ENCODE measurements at regions not wholly inside any gene's neighbourhood (a gene's known extent, or its start where the extent isn't known, plus 50 kb on each side); places are given as distances from the start of the nearest gene placed in this dataset.

GRCh38 chr12:19970821-19971220 is 397.5 kb upstream of the PDE3A start:
- no peak for DNase-seq
- in situ Hi-C loops (cut with HindIII; ENCODE audit: low pct_ligation_motif_present, low pct_unique_long_range_greater_than_20kb, low sequenced_read_pairs) = no loop called here

GRCh38 chr12:19971361-19972280 is 396.7 kb upstream of the PDE3A start:
- DNase-seq = peak; percentile 4
- in situ Hi-C loops (cut with HindIII; ENCODE audit: low pct_ligation_motif_present, low pct_unique_long_range_greater_than_20kb, low sequenced_read_pairs) = no loop called here

- no peak for DNase-seq
- in situ Hi-C loops (cut with HindIII; ENCODE audit: low pct_ligation_motif_present, low pct_unique_long_range_greater_than_20kb, low sequenced_read_pairs) = no loop called here
These were observed 395.7 kb upstream of the PDE3A start for GRCh38 chr12:19972325-19973288.

- in situ Hi-C loops (cut with HindIII; ENCODE audit: low pct_ligation_motif_present, low pct_unique_long_range_greater_than_20kb, low sequenced_read_pairs) = no loop called here
- no peak for DNase-seq
These were observed 390.1 kb upstream of the PDE3A start for GRCh38 chr12:19978193-19978592.

GRCh38 chr12:19979584-19979983 is 388.8 kb upstream of the PDE3A start:
- in situ Hi-C loops (cut with HindIII; ENCODE audit: low pct_ligation_motif_present, low pct_unique_long_range_greater_than_20kb, low sequenced_read_pairs) = no loop called here
- DNase-seq = no peak

- DNase-seq = no peak
- in situ Hi-C loops (cut with HindIII; ENCODE audit: low pct_ligation_motif_present, low pct_unique_long_range_greater_than_20kb, low sequenced_read_pairs) = no loop called here
These were observed 386.4 kb upstream of the PDE3A start for GRCh38 chr12:19981944-19982343.

- in situ Hi-C loops (cut with HindIII; ENCODE audit: low pct_ligation_motif_present, low pct_unique_long_range_greater_than_20kb, low sequenced_read_pairs) = no loop called here
These were observed 380.3 kb upstream of the PDE3A start for GRCh38 chr12:19988001-19988400.

GRCh38 chr12:19988459-19988873 is 379.9 kb upstream of the PDE3A start:
- no peak for DNase-seq
- in situ Hi-C loops (cut with HindIII; ENCODE audit: low pct_ligation_motif_present, low pct_unique_long_range_greater_than_20kb, low sequenced_read_pairs) = no loop called here

More at GRCh38 chr12:19988001-19988400, 380.3 kb upstream of the PDE3A start:
- no peak for DNase-seq

- DNase-seq = no peak
- in situ Hi-C loops (cut with HindIII; ENCODE audit: low pct_ligation_motif_present, low pct_unique_long_range_greater_than_20kb, low sequenced_read_pairs) = no loop called here
These were observed 379.4 kb upstream of the PDE3A start for GRCh38 chr12:19988948-19989347.

GRCh38 chr12:19991146-19991545 is 377.2 kb upstream of the PDE3A start:
- DNase-seq = no peak
- in situ Hi-C loops (cut with HindIII; ENCODE audit: low pct_ligation_motif_present, low pct_unique_long_range_greater_than_20kb, low sequenced_read_pairs) = no loop called here

GRCh38 chr12:19992311-19992710 is 376.0 kb upstream of the PDE3A start:
- in situ Hi-C loops (cut with HindIII; ENCODE audit: low pct_ligation_motif_present, low pct_unique_long_range_greater_than_20kb, low sequenced_read_pairs) = no loop called here
- DNase-seq = no peak

GRCh38 chr12:19994968-19995367 is 373.4 kb upstream of the PDE3A start:
- DNase-seq = no peak
- in situ Hi-C loops (cut with HindIII; ENCODE audit: low pct_ligation_motif_present, low pct_unique_long_range_greater_than_20kb, low sequenced_read_pairs) = no loop called here

GRCh38 chr12:19997656-19998400 is 370.5 kb upstream of the PDE3A start:
- no peak for DNase-seq
- in situ Hi-C loops (cut with HindIII; ENCODE audit: low pct_ligation_motif_present, low pct_unique_long_range_greater_than_20kb, low sequenced_read_pairs) = no loop called here

- in situ Hi-C loops (cut with HindIII; ENCODE audit: low pct_ligation_motif_present, low pct_unique_long_range_greater_than_20kb, low sequenced_read_pairs) = no loop called here
- DNase-seq = no peak
These were observed 369.9 kb upstream of the PDE3A start for GRCh38 chr12:19998411-19998810.

GRCh38 chr12:19998961-19999804 is 369.2 kb upstream of the PDE3A start:
- in situ Hi-C loops (cut with HindIII; ENCODE audit: low pct_ligation_motif_present, low pct_unique_long_range_greater_than_20kb, low sequenced_read_pairs) = no loop called here
- peak; percentile 12 for DNase-seq

- in situ Hi-C loops (cut with HindIII; ENCODE audit: low pct_ligation_motif_present, low pct_unique_long_range_greater_than_20kb, low sequenced_read_pairs) = no loop called here
- no peak for DNase-seq
These were observed 368.6 kb upstream of the PDE3A start for GRCh38 chr12:19999805-20000138.

GRCh38 chr12:20000229-20000849 is 368.0 kb upstream of the PDE3A start:
- no peak for DNase-seq

More at GRCh38 chr12:20000229-20000849, 368.0 kb upstream of the PDE3A start:
- in situ Hi-C loops (cut with HindIII; ENCODE audit: low pct_ligation_motif_present, low pct_unique_long_range_greater_than_20kb, low sequenced_read_pairs) = no loop called here
